Ovary (tissue), 3 donors: ENCODE measurements at regions not wholly inside any gene's neighbourhood (a gene's known extent, or its start where the extent isn't known, plus 50 kb on each side); places are given as distances from the start of the nearest gene placed in this dataset.

Experiments used
- EP300 ChIP-seq: sonication (generic); formaldehyde crosslinking; IDR thresholded peaks from one replicate; pipeline ENCODE4 v1.6.1; 2017; ENCODE audit warnings: antibody characterized with exemption
- POLR2A ChIP-seq: fragments of 450-650 bp; IDR thresholded peaks from one replicate; pipeline ENCODE4 v1.6.1; 2017; ENCODE audit warnings: antibody characterized with exemption, mild to moderate bottlenecking, moderate library complexity
- TF ChIP-seq, protein P1 (sequence below), 3 donors: fragments of 450-650 bp in 2 of 3; fragments of 200-600 bp in 1 of 3; IDR thresholded peaks; one replicate each; pipeline versions ENCODE4 v1.5.1 to v1.8.0; 2016 to 2022; ENCODE audit warnings: antibody characterized with exemption in 3 of 3, mild to moderate bottlenecking in 1 of 3
- donor health status: DM: no; HTN: no; CAD: no.

DNA sequence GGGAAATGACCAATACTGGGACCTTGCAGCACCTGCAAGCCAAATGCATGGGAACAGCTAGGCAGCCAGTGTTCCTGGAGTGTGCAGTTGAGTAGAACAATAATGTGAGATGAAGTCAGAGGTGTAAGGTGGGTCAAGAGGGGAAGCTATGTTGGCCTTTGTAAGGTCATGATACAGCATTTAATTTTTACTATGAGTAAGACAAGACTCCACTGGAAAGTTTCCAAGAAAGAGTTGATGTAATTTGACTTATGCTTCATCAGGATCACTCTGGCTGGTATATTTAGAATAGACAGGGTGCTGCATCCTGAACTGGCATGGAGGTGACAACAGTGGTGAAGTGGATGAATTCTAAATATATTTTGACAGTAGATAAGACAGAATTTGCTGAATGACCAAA lies 744.8 kb downstream of the KCTD16 start:
- TF ChIP-seq, protein P1, sequence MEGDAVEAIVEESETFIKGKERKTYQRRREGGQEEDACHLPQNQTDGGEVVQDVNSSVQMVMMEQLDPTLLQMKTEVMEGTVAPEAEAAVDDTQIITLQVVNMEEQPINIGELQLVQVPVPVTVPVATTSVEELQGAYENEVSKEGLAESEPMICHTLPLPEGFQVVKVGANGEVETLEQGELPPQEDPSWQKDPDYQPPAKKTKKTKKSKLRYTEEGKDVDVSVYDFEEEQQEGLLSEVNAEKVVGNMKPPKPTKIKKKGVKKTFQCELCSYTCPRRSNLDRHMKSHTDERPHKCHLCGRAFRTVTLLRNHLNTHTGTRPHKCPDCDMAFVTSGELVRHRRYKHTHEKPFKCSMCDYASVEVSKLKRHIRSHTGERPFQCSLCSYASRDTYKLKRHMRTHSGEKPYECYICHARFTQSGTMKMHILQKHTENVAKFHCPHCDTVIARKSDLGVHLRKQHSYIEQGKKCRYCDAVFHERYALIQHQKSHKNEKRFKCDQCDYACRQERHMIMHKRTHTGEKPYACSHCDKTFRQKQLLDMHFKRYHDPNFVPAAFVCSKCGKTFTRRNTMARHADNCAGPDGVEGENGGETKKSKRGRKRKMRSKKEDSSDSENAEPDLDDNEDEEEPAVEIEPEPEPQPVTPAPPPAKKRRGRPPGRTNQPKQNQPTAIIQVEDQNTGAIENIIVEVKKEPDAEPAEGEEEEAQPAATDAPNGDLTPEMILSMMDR (IDR thresholded peaks at IDR 0.05) = no peak
- TF ChIP-seq POLR2A (no peak), EP300 (no peak)
